ENCODE measurements at regions not wholly inside any gene's neighbourhood (a gene's known extent, or its start where the extent isn't known, plus 50 kb on each side); places are given as distances from the start of the nearest gene placed in this dataset.

DNA sequence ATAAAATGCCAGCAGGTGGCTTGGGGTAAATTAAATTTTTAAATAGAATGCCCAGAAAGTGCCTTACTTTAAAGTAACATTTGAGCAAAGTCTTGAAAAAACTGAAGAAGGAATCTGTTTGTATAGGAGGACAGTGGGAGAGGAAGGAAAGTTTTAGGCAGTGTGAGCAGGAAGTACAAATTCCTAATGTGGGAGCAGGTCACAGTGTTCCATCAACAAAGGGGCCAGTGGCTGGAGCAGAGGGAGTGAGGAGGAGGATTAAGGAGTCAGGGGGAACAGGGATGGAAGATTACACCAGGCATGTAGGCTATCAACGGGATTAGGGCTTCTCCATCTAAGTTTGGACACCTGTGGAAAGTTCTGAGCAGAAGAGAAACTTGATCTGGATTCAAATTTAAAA is 439.2 kb upstream of the REG3G start:
- no peak overlapping the region for H3K4me3 ChIP-seq
- intact Hi-C loops (cut with DNase I; ENCODE audit: low total_unique reads): no loop called here
- 33 to 41% methylated on average over 1 of the region's 1 CpG for WGBS, 2 donors (ENCODE audit: low coverage in 1 of 2)
- H3K27me3 ChIP-seq: no peaks in the 10 kb centered on the region
- in situ Hi-C loops (cut with MboI; ENCODE audit: low pct_ligation_motif_present in 1 of 4, low pct_unique_long_range_greater_than_20kb in 1 of 4, low sequenced_read_pairs in 3 of 4): no loop called here
- no peaks in the 10 kb centered on the region for H3K36me3 ChIP-seq
- no peaks in the 10 kb centered on the region for H3K9me3 ChIP-seq
- TF ChIP-seq, protein P1, sequence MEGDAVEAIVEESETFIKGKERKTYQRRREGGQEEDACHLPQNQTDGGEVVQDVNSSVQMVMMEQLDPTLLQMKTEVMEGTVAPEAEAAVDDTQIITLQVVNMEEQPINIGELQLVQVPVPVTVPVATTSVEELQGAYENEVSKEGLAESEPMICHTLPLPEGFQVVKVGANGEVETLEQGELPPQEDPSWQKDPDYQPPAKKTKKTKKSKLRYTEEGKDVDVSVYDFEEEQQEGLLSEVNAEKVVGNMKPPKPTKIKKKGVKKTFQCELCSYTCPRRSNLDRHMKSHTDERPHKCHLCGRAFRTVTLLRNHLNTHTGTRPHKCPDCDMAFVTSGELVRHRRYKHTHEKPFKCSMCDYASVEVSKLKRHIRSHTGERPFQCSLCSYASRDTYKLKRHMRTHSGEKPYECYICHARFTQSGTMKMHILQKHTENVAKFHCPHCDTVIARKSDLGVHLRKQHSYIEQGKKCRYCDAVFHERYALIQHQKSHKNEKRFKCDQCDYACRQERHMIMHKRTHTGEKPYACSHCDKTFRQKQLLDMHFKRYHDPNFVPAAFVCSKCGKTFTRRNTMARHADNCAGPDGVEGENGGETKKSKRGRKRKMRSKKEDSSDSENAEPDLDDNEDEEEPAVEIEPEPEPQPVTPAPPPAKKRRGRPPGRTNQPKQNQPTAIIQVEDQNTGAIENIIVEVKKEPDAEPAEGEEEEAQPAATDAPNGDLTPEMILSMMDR (IDR thresholded peaks at IDR 0.05): no peak
- TF ChIP-seq POLR2A (IDR thresholded peaks at IDR 0.05) (no peak), POLR2AphosphoS5 (IDR thresholded peaks at IDR 0.05) (no peak)
- no peak overlapping the region for H3K27ac ChIP-seq
- H3K4me1 ChIP-seq: no peaks in the 10 kb centered on the region
- no peak for DNase-seq

DNA sequence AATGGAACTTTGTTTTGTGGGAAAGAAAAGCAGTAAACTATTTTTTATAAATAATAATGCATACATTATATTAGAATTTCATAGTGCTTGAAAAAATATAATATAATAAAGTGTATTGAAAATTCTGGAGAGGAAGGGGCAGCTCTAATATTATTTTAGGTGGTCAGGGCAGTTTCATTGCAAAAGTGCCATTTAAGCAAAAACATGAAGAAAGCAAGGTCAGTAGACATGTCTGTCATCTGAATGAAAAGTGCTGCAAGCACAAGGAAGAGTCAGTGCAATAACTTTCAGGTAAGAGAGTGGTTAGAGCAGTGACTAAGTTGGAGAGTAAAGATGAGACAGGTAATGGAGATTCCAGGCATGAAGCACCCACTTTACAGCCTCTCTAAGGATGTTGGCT is 435.6 kb upstream of the REG3G start:
- in situ Hi-C loops (cut with MboI; ENCODE audit: low pct_ligation_motif_present in 1 of 4, low pct_unique_long_range_greater_than_20kb in 1 of 4, low sequenced_read_pairs in 3 of 4) (no loop called here), intact Hi-C loops (cut with DNase I; ENCODE audit: low total_unique reads) (no loop called here)
- Histone ChIP-seq H3K4me3 (no peak overlapping the region), H3K27ac (no peak overlapping the region), H3K4me1 (no peaks in the 10 kb centered on the region), H3K9me3 (no peaks in the 10 kb centered on the region), H3K36me3 (no peaks in the 10 kb centered on the region), H3K27me3 (no peaks in the 10 kb centered on the region)
- DNase-seq: no peak
- TF ChIP-seq POLR2AphosphoS5 (IDR thresholded peaks at IDR 0.05) (no peak), EP300 (IDR thresholded peaks at IDR 0.05; ENCODE audit: low read depth) (no peak), POLR2A (IDR thresholded peaks at IDR 0.05) (no peak)
- TF ChIP-seq, protein P1 (IDR thresholded peaks at IDR 0.05): no peak

DNA sequence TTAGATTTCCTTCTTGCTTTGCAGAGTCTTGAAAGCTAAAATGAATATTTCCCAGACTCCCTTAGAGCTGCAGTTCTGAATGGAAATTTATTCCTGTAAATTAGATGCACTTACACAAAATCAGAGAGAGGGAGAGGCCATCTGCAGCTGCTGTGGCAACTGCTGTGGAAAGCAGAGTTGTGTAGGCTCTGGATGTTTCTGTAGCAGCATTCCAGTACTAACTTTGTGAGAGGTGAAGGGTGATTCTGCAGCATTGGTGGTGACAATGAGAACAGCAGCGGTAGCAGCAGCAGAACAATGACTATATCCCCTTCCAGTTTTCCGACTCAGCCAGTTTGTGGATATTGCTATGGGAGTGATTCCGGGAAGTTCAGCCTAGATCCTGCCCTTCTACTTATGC is 433.0 kb upstream of the REG3G start:
- no peak overlapping the region for H3K4me3 ChIP-seq

DNA sequence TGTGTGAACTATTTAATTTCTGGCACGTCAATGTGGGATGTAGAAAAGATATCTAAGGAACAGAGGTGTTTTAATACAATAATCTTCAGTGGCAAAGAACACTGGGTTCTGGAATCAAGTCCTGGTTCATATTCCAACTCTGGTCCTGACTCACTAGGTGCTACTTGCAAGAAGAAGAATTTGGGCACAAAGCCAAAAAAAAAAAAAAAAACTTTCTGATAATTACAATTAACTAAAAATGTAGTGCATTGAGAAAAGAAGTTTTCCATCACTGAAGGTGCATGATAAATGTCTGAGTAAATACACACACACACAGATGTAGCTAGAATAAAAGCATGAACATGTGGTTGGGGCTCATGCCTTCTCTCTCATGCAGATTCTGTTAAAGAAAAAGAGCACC is 424.4 kb upstream of the REG3G start:
- Histone ChIP-seq H3K36me3 (no peaks in the 10 kb centered on the region), H3K4me1 (no peaks in the 10 kb centered on the region), H3K4me3 (no peak overlapping the region), H3K27ac (no peak overlapping the region), H3K9me3 (no peaks in the 10 kb centered on the region), H3K27me3 (no peaks in the 10 kb centered on the region)
- in situ Hi-C loops (cut with MboI; ENCODE audit: low pct_ligation_motif_present in 1 of 4, low pct_unique_long_range_greater_than_20kb in 1 of 4, low sequenced_read_pairs in 3 of 4): no loop called here
- DNase-seq: no peak
- TF ChIP-seq, protein P1 (IDR thresholded peaks at IDR 0.05): no peak
- WGBS, 2 donors (ENCODE audit: low coverage in 1 of 2): 84 to 89% methylated on average over 1 of the region's 1 CpG
- intact Hi-C loops (cut with DNase I; ENCODE audit: low total_unique reads): no loop called here

More for the DNA sequence above, 433.0 kb upstream of the REG3G start:
- H3K27ac ChIP-seq: no peak overlapping the region
- no peaks in the 10 kb centered on the region for H3K36me3 ChIP-seq
- in situ Hi-C loops (cut with MboI; ENCODE audit: low pct_ligation_motif_present in 1 of 4, low pct_unique_long_range_greater_than_20kb in 1 of 4, low sequenced_read_pairs in 3 of 4) (no loop called here), intact Hi-C loops (cut with DNase I; ENCODE audit: low total_unique reads) (no loop called here)
- no peak for DNase-seq
- H3K4me1 ChIP-seq: no peaks in the 10 kb centered on the region
- no peaks in the 10 kb centered on the region for H3K9me3 ChIP-seq
- 56% methylated on average over 3 of the region's 3 CpGs; no CpG with 5 or more reads in 1 of the 2 donors for WGBS, 2 donors (ENCODE audit: low coverage in 1 of 2)
- H3K27me3 ChIP-seq: no peaks in the 10 kb centered on the region
- TF ChIP-seq, protein P1 (IDR thresholded peaks at IDR 0.05): no peak
- TF ChIP-seq EP300 (IDR thresholded peaks at IDR 0.05; ENCODE audit: low read depth): no peak
- no peak for TF ChIP-seq POLR2A (IDR thresholded peaks at IDR 0.05)
- no peak for TF ChIP-seq POLR2AphosphoS5 (IDR thresholded peaks at IDR 0.05)

All from transverse colon (tissue), 4 donors.